RWPE2 (cell line): ENCODE measurements at regions not wholly inside any gene's neighbourhood (a gene's known extent, or its start where the extent isn't known, plus 50 kb on each side); places are given as distances from the start of the nearest gene placed in this dataset.

Experiments used
- ATAC-seq: fragments of 200-7000 bp; cut with Tn5 transposase; 3 replicates; pipeline ENCODE4 v1.9.1; 2021; ENCODE audit warnings: low read depth
- DNase-seq: peaks from one replicate; pipeline ENCODE4 v3.0.0-alpha.2; 2020; ENCODE audit warnings: low spot score
- H3K27ac ChIP-seq: fragments of 450-650 bp; 2 replicates; pipeline ENCODE4 v1.5.1; 2017; ENCODE audit warnings: mild to moderate bottlenecking; ENCODE audit not compliant: poor library complexity, severe bottlenecking
- H3K27me3 ChIP-seq: fragments of 250-450 bp; sonication (Bioruptor Pico); 2 replicates; pipeline ENCODE4 v1.5.1; 2021; ENCODE audit warnings: mild to moderate bottlenecking, moderate library complexity; ENCODE audit not compliant: insufficient read depth, poor library complexity, severe bottlenecking
- H3K36me3 ChIP-seq: fragments of 250-450 bp; sonication (Bioruptor Pico); 2 replicates; pipeline ENCODE4 v1.5.1; 2020; ENCODE audit warnings: low read depth, mild to moderate bottlenecking, moderate library complexity
- H3K4me1 ChIP-seq: fragments of 250-450 bp; sonication (Bioruptor Pico); 2 replicates; pipeline ENCODE4 v1.5.1; 2021; ENCODE audit warnings: mild to moderate bottlenecking, moderate library complexity; ENCODE audit not compliant: insufficient read depth, poor library complexity, severe bottlenecking
- H3K4me3 ChIP-seq: fragments of 250-450 bp; sonication (Bioruptor Pico); 2 replicates; pipeline ENCODE4 v1.5.1; 2021; ENCODE audit warnings: mild to moderate bottlenecking, moderate library complexity; ENCODE audit not compliant: severe bottlenecking
- H3K9me3 ChIP-seq: fragments of 250-450 bp; sonication (Bioruptor Pico); 2 replicates; pipeline ENCODE4 v1.5.1; 2021; ENCODE audit warnings: mild to moderate bottlenecking, moderate library complexity; ENCODE audit not compliant: severe bottlenecking
- TF ChIP-seq, protein P1 (sequence below): fragments of 450-650 bp; IDR thresholded peaks from one replicate; pipeline ENCODE4 v1.5.1; 2017; ENCODE audit warnings: mild to moderate bottlenecking, moderate library complexity; ENCODE audit not compliant: poor library complexity, severe bottlenecking

DNA sequence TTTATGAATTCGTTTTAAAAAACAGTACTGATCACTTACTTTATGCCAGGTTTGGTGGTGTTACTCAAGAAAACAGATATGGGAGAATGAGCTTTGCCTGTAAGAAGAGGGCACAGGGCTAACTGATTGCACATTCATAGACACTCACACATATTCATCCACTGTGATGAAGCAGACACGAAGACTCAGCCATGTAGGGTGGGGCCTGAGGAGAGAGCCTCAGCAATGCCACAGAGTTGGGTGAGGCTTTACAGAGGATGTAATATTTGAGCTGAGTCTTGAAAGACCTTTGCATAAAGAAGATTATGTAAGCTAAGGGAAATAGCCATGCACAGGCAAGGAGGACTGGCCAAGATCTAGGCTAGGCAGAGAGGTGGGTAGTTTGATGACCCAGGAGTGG lies 472.8 kb downstream of the PSAT1 start:
- peak; percentile 69 for ATAC-seq
- TF ChIP-seq, protein P1, sequence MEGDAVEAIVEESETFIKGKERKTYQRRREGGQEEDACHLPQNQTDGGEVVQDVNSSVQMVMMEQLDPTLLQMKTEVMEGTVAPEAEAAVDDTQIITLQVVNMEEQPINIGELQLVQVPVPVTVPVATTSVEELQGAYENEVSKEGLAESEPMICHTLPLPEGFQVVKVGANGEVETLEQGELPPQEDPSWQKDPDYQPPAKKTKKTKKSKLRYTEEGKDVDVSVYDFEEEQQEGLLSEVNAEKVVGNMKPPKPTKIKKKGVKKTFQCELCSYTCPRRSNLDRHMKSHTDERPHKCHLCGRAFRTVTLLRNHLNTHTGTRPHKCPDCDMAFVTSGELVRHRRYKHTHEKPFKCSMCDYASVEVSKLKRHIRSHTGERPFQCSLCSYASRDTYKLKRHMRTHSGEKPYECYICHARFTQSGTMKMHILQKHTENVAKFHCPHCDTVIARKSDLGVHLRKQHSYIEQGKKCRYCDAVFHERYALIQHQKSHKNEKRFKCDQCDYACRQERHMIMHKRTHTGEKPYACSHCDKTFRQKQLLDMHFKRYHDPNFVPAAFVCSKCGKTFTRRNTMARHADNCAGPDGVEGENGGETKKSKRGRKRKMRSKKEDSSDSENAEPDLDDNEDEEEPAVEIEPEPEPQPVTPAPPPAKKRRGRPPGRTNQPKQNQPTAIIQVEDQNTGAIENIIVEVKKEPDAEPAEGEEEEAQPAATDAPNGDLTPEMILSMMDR = no peak

DNA sequence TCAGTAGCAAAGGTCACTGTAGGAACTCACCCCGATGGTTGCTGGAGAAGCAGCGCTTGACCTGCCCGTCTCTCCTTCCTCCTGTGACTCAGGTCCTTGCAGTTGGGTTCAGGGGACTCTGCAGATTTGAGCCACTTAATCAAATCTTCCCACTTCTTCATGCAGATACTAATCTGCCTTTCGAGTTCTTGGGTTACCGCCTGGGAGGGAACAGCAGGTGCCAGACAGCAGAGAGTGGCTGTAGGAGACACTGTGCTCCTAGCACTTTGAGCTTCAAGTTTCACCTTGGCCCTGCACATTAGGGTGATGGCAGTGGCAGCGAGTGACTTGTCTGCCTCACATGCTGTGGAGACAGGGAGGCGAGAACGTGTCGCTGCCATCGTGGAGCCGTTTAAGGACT lies 478.3 kb downstream of the PSAT1 start:
- no peak for DNase-seq
- Histone ChIP-seq H3K4me1 (no peaks in the 10 kb centered on the region), H3K27ac (no peak overlapping the region), H3K4me3 (no peak overlapping the region), H3K27me3 (no peaks in the 10 kb centered on the region), H3K36me3 (no peaks in the 10 kb centered on the region), H3K9me3 (no peaks in the 10 kb centered on the region)
- no peak for ATAC-seq
- TF ChIP-seq, protein P1 = no peak

More for the DNA sequence above, 472.8 kb downstream of the PSAT1 start:
- H3K27ac ChIP-seq = no peak overlapping the region
- H3K9me3 ChIP-seq = no peaks in the 10 kb centered on the region
- H3K27me3 ChIP-seq = no peaks in the 10 kb centered on the region
- no peaks in the 10 kb centered on the region for H3K36me3 ChIP-seq
- H3K4me3 ChIP-seq = no peak overlapping the region
- no peak for DNase-seq
- H3K4me1 ChIP-seq = no peaks in the 10 kb centered on the region

DNA sequence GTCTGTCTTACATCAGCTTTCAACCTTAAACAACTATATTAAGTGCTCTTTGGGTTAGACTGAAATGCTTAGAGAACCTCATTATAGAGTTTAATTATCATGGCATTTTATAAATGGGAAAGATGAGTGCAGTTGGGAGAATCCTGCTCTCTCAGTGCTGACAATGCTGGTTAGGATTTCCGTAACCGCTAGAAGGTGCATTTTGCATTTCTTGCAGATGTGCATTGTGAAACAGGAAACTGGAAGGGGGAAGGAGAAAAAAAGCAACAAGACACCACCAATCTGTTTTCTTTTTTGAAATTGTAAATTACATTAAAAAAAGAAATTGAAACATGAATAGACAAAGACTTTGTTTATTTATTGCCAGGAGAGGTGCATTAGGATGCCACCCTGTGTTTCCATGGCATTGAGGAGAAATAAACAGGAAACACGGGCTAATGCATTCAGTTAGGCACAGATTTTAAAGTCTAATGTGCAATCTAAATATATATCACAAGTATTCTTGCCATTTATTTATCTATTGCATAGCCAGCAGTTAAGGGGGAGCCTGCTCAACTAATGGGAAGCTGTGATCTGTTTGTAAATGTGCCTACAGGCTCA lies 478.9 kb downstream of the PSAT1 start:
- TF ChIP-seq, protein P1 = no peak
- ATAC-seq = no peak

DNA sequence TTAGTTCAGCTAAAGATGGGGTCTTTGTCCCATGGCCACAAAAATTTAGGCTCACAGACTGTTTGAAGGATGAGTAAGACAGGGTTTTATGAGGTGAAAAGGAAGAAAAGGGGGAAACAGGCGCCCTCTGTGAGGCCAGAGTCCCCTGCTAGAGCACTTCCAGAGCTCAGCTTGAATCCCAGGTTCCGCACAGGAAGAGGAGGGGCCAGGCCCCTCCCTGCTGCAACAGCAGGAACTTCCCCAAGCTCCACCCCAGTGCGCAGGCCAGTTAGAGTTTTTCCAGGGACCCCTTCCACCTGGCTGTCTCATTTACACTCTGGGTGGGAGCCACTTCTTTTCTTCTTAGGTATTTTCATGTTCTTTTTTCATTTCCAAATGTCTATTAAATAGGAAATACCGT lies 480.8 kb downstream of the PSAT1 start:
- TF ChIP-seq, protein P1 = no peak
- H3K9me3 ChIP-seq = no peaks in the 10 kb centered on the region
- no peak overlapping the region for H3K27ac ChIP-seq

More for the DNA sequence above, 478.9 kb downstream of the PSAT1 start:
- Histone ChIP-seq H3K9me3 (no peaks in the 10 kb centered on the region), H3K36me3 (no peaks in the 10 kb centered on the region), H3K4me1 (no peaks in the 10 kb centered on the region), H3K27me3 (no peaks in the 10 kb centered on the region), H3K4me3 (no peak overlapping the region), H3K27ac (no peak overlapping the region)
- no peak for DNase-seq

DNA sequence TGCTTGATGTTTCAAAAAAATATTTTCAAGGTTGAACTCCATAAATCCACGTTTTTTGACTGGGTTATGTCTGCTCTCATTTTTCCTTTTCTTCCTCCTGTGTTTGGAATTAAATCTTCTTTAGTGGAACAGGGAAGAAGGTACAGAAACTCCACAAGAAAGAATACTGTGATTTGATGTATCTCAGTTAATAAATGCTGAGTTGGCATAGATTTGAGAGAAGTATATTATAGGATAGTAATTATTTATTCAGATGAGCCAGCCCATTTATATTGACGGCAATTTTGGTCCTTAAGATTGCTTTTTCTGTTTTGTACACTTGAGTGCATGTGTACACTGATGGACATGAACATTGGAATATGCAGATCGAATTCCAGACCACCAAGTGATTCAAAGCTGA lies 481.4 kb downstream of the PSAT1 start:
- no peak overlapping the region for H3K4me3 ChIP-seq
- no peak overlapping the region for H3K27ac ChIP-seq
- DNase-seq (no peak), ATAC-seq (no peak)
- no peaks in the 10 kb centered on the region for H3K36me3 ChIP-seq
- no peaks in the 10 kb centered on the region for H3K27me3 ChIP-seq
- H3K9me3 ChIP-seq = no peaks in the 10 kb centered on the region
- TF ChIP-seq, protein P1 = no peak
- H3K4me1 ChIP-seq = no peaks in the 10 kb centered on the region

More for the DNA sequence above, 480.8 kb downstream of the PSAT1 start:
- Histone ChIP-seq H3K27me3 (no peaks in the 10 kb centered on the region), H3K36me3 (no peaks in the 10 kb centered on the region), H3K4me1 (no peaks in the 10 kb centered on the region), H3K4me3 (no peak overlapping the region)
- ATAC-seq (no peak), DNase-seq (no peak)
